ENCODE measurements at regions not wholly inside any gene's neighbourhood (a gene's known extent, or its start where the extent isn't known, plus 50 kb on each side); places are given as distances from the start of the nearest gene placed in this dataset.

- Mint-ChIP-seq H3K9me3 (ENCODE audit: low read depth) (no peaks in the 10 kb centered on the region), H3K27me3 (peaks cover 1% of the 10 kb centered on the region), H3K27ac (no peak overlapping the region), H3K4me3 (no peak overlapping the region), H3K4me1 (ENCODE audit: low read depth) (no peaks in the 10 kb centered on the region), H3K36me3 (no peaks in the 10 kb centered on the region)
Measured at GRCh38 chr7:17716816-17717215, 223.5 kb downstream of the SNX13 start.

- no peaks in the 10 kb centered on the region for H3K9me3 Mint-ChIP-seq (ENCODE audit: low read depth)
- no peak overlapping the region for H3K27ac Mint-ChIP-seq
- no peak overlapping the region for H3K4me3 Mint-ChIP-seq
- no peaks in the 10 kb centered on the region for H3K36me3 Mint-ChIP-seq
- peaks cover 3% of the 10 kb centered on the region for H3K27me3 Mint-ChIP-seq
- H3K4me1 Mint-ChIP-seq (ENCODE audit: low read depth) = no peaks in the 10 kb centered on the region
Measured at GRCh38 chr7:17719998-17720397, 220.3 kb downstream of the SNX13 start.

DNA sequence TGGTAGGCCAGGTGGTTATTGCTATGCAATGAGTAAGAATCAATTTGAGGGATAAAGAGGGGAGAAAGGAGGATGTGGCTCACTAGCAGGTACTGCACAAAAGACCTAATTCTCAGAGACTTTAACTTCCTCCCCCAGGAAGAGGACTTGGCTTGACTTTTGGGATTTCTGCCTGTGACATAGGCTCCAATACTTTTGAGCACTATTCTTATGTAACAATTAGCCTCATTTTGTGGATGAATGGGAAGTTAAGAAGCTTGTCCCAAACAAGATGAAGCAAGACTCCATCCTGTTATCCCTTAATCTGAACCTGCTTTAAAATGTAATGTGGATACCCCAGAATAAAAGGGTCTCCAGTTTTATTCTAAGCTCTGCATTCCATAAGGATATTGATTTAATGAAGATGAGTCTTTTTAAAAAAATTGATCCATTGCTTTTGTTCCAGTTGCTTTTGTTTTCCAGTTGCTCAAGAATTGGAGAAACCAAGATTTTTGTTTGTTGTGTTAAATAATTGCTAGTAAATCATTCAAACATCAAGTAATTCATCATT lies 218.5 kb downstream of the SNX13 start:
- H3K9me3 Mint-ChIP-seq (ENCODE audit: low read depth) = no peaks in the 10 kb centered on the region
- H3K4me3 Mint-ChIP-seq = no peak overlapping the region
- H3K27me3 Mint-ChIP-seq = peaks cover 3% of the 10 kb centered on the region
- no peaks in the 10 kb centered on the region for H3K36me3 Mint-ChIP-seq
- no peak overlapping the region for H3K27ac Mint-ChIP-seq
- no peaks in the 10 kb centered on the region for H3K4me1 Mint-ChIP-seq (ENCODE audit: low read depth)

DNA sequence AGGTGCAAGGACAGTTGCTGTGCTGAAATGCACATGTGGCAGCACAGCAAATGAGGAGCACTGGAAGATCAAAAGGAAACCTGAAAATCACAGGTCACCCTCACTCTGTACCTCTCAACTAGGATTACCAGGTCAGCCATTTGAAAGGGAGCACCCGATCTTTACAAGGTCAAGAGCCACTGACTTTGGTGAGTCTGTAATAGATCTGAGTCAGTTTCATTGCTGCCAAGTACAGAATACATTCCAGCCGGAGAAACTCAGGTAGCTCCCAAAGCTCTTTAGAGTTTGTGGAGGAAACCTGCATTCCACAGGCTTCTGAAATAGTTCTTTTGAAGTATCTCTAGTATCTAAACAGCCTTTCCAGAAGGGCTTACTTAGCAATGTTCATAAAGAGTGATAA lies 217.5 kb downstream of the SNX13 start:
- Mint-ChIP-seq H3K4me3 (no peak overlapping the region), H3K36me3 (no peaks in the 10 kb centered on the region), H3K27ac (no peak overlapping the region), H3K9me3 (ENCODE audit: low read depth) (no peaks in the 10 kb centered on the region), H3K4me1 (ENCODE audit: low read depth) (no peaks in the 10 kb centered on the region), H3K27me3 (peaks cover 2% of the 10 kb centered on the region)

GRCh38 chr7:17725821-17726220 lies 214.5 kb downstream of the SNX13 start:
- Mint-ChIP-seq H3K9me3 (ENCODE audit: low read depth) (no peaks in the 10 kb centered on the region), H3K36me3 (no peaks in the 10 kb centered on the region), H3K4me1 (ENCODE audit: low read depth) (no peaks in the 10 kb centered on the region), H3K4me3 (no peak overlapping the region), H3K27ac (no peak overlapping the region), H3K27me3 (peaks cover 2% of the 10 kb centered on the region)

GRCh38 chr7:17732083-17732482 lies 208.2 kb downstream of the SNX13 start:
- H3K27me3 Mint-ChIP-seq = peaks cover 1% of the 10 kb centered on the region
- H3K4me1 Mint-ChIP-seq (ENCODE audit: low read depth) = no peaks in the 10 kb centered on the region
- no peak overlapping the region for H3K4me3 Mint-ChIP-seq
- H3K36me3 Mint-ChIP-seq = peaks cover 2% of the 10 kb centered on the region
- no peaks in the 10 kb centered on the region for H3K9me3 Mint-ChIP-seq (ENCODE audit: low read depth)
- no peak overlapping the region for H3K27ac Mint-ChIP-seq
